RWPE2 (cell line): ENCODE measurements at regions not wholly inside any gene's neighbourhood (a gene's known extent, or its start where the extent isn't known, plus 50 kb on each side); places are given as distances from the start of the nearest gene placed in this dataset.

Source experiments
- ATAC-seq: fragments of 200-7000 bp; cut with Tn5 transposase; 3 replicates; pipeline ENCODE4 v1.9.1; 2021; ENCODE audit warnings: low read depth
- DNase-seq: peaks from one replicate; pipeline ENCODE4 v3.0.0-alpha.2; 2020; ENCODE audit warnings: low spot score
- H3K27ac ChIP-seq: fragments of 450-650 bp; 2 replicates; pipeline ENCODE4 v1.5.1; 2017; ENCODE audit warnings: mild to moderate bottlenecking; ENCODE audit not compliant: poor library complexity, severe bottlenecking
- H3K27me3 ChIP-seq: fragments of 250-450 bp; sonication (Bioruptor Pico); 2 replicates; pipeline ENCODE4 v1.5.1; 2021; ENCODE audit warnings: mild to moderate bottlenecking, moderate library complexity; ENCODE audit not compliant: insufficient read depth, poor library complexity, severe bottlenecking
- H3K36me3 ChIP-seq: fragments of 250-450 bp; sonication (Bioruptor Pico); 2 replicates; pipeline ENCODE4 v1.5.1; 2020; ENCODE audit warnings: low read depth, mild to moderate bottlenecking, moderate library complexity
- H3K4me1 ChIP-seq: fragments of 250-450 bp; sonication (Bioruptor Pico); 2 replicates; pipeline ENCODE4 v1.5.1; 2021; ENCODE audit warnings: mild to moderate bottlenecking, moderate library complexity; ENCODE audit not compliant: insufficient read depth, poor library complexity, severe bottlenecking
- H3K4me3 ChIP-seq: fragments of 250-450 bp; sonication (Bioruptor Pico); 2 replicates; pipeline ENCODE4 v1.5.1; 2021; ENCODE audit warnings: mild to moderate bottlenecking, moderate library complexity; ENCODE audit not compliant: severe bottlenecking
- H3K9me3 ChIP-seq: fragments of 250-450 bp; sonication (Bioruptor Pico); 2 replicates; pipeline ENCODE4 v1.5.1; 2021; ENCODE audit warnings: mild to moderate bottlenecking, moderate library complexity; ENCODE audit not compliant: severe bottlenecking
- TF ChIP-seq, protein P1 (sequence below): fragments of 450-650 bp; IDR thresholded peaks from one replicate; pipeline ENCODE4 v1.5.1; 2017; ENCODE audit warnings: mild to moderate bottlenecking, moderate library complexity; ENCODE audit not compliant: poor library complexity, severe bottlenecking

DNA sequence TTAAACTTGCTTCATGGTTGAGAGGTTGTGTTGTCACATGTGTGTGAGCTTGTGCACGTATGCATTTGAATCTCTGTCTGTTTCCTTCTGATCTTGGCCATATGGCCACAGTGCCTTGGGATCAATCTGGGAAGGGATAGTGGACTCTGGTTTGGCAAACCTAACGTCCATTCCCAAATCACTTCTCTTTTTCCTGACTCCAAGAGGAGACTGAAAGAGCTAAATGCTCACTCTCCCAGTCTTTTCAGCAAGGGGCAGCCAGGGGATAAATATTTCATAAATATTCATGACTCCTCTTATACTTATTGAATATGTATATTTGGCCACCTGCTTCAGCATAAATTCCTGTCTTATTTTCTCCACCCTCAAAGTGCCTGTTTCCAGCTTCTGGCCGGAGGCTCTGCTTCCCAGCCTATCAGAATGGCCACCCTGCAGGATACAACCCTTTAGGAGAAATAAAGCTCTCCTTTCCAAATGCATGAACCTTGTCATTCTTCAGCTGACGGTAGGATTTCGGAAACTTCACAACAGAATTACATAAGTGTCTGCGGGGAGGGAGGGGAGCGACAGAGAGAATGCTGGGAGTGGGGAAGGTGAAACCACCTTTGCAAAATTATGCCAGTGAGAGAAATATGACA is 112.2 kb upstream of the COPS8 start:
- no peaks in the 10 kb centered on the region for H3K27me3 ChIP-seq
- H3K36me3 ChIP-seq: no peaks in the 10 kb centered on the region
- H3K9me3 ChIP-seq: no peaks in the 10 kb centered on the region
- ATAC-seq (no peak), DNase-seq (no peak)
- peak overlapping the region; percentile 37 for H3K27ac ChIP-seq
- H3K4me1 ChIP-seq: peaks cover 11% of the 10 kb centered on the region
- H3K4me3 ChIP-seq: no peak overlapping the region
- TF ChIP-seq, protein P1, sequence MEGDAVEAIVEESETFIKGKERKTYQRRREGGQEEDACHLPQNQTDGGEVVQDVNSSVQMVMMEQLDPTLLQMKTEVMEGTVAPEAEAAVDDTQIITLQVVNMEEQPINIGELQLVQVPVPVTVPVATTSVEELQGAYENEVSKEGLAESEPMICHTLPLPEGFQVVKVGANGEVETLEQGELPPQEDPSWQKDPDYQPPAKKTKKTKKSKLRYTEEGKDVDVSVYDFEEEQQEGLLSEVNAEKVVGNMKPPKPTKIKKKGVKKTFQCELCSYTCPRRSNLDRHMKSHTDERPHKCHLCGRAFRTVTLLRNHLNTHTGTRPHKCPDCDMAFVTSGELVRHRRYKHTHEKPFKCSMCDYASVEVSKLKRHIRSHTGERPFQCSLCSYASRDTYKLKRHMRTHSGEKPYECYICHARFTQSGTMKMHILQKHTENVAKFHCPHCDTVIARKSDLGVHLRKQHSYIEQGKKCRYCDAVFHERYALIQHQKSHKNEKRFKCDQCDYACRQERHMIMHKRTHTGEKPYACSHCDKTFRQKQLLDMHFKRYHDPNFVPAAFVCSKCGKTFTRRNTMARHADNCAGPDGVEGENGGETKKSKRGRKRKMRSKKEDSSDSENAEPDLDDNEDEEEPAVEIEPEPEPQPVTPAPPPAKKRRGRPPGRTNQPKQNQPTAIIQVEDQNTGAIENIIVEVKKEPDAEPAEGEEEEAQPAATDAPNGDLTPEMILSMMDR: no peak

DNA sequence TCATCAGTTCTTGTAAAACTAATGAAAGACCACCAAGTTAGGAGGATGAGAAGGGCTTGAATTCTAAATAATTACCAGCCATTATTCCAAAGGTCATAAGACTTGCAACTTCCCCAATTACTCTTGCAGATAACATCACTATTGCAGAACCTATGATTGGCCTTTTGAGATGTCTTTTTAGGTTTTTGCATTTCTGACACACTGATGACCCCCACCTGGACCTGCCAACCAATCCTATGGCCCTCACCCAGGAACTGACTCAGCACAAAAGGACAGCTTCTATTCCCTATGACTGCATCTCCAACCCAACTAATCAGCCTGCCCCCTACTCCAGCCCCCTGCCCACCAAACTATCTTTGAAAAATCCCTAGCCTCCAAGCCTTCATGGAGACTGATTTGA is 111.5 kb upstream of the COPS8 start:
- Histone ChIP-seq H3K36me3 (no peaks in the 10 kb centered on the region), H3K27me3 (no peaks in the 10 kb centered on the region), H3K9me3 (no peaks in the 10 kb centered on the region), H3K4me1 (peaks cover 11% of the 10 kb centered on the region), H3K27ac (no peak overlapping the region), H3K4me3 (no peak overlapping the region)
- no peak for DNase-seq
- ATAC-seq: no peak
- TF ChIP-seq, protein P1: no peak

DNA sequence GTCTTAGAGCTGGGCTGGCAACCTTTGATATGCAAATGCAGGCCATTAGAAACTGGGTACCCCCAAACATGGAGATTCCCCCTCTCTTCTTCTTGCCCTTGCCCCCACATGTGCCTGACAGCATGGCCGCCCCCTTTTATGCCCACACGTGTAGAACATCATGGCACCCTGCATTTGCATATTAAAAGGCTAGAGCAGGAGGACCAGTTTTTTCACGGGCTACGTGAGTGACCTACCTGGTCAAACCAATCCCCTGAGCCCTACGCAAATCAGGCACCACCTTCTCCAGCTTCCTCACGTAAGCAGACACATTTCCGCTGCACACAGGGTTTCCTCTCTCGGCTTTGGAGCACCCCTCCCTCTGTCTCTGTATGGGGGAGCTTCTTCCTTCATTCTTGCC is 110.9 kb upstream of the COPS8 start:
- ATAC-seq (no peak), DNase-seq (no peak)
- H3K27me3 ChIP-seq: no peaks in the 10 kb centered on the region
- no peak overlapping the region for H3K4me3 ChIP-seq
- H3K27ac ChIP-seq: no peak overlapping the region
- no peaks in the 10 kb centered on the region for H3K9me3 ChIP-seq
- peaks cover 11% of the 10 kb centered on the region for H3K4me1 ChIP-seq
- TF ChIP-seq, protein P1: no peak
- H3K36me3 ChIP-seq: no peaks in the 10 kb centered on the region

DNA sequence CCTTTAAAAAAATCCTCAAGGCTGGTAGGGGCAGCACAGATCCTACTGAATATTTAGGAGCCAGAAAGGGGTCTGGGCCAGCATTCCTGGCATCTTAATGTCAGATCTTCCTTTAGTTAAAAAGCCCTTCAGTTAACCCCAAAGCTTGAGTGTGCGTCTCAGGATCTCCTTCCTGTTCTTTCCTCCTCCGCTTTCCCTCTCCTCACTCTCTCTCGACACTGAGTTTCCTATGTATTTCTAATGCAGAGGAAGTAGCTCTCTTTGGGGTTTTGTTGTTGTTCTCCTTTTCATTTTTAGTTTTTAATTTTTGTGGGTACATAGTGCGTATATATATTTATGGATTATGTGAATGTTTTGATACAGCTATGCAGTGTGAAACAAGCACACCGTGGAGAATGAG is 109.9 kb upstream of the COPS8 start:
- no peak for DNase-seq
- no peaks in the 10 kb centered on the region for H3K36me3 ChIP-seq
- no peak for ATAC-seq
- peaks cover 11% of the 10 kb centered on the region for H3K4me1 ChIP-seq
- H3K9me3 ChIP-seq: no peaks in the 10 kb centered on the region
- TF ChIP-seq, protein P1: no peak
- no peaks in the 10 kb centered on the region for H3K27me3 ChIP-seq
- H3K4me3 ChIP-seq: no peak overlapping the region
- no peak overlapping the region for H3K27ac ChIP-seq

DNA sequence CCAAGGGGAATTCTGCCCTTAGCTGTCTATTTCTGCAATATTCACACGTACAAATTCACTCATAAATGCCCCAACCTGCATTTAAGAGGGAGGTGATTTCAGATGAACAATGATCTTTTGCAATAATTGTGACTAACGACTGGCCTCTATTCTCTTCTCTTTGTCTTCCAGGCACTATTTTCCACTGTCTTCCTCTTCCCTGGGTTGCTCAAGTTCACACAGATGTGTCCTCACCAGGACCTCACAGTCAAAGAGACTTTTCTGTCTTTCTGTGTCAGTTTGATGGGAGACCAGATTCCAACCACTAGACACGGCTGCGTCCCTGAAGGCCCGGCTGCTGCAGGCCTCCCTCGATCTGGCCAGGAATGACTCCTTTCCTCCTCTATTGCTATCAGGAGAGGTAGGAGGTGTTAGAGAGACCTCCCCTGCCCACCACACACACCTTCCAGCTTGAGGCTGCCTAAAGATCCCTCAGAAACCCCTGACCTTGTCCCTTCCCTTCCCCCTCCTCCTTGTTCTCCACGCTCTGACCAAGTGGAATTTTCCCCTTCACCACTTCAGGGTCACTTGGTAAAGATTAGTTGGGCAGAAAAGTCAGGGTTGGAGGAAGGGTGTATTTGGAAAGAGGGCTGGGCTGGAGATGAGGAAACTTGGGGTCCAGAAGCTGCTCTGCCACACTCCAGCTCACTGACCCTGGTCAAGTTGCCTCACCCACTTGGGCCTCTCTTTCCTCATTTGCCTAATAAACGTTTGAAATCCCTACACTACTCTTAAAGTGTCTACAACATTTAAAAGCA is 109.2 kb upstream of the COPS8 start:
- Histone ChIP-seq H3K27ac (no peak overlapping the region), H3K9me3 (no peaks in the 10 kb centered on the region), H3K4me1 (peaks cover 11% of the 10 kb centered on the region), H3K27me3 (no peaks in the 10 kb centered on the region), H3K36me3 (no peaks in the 10 kb centered on the region), H3K4me3 (no peak overlapping the region)
- no peak for ATAC-seq
- DNase-seq: no peak
- TF ChIP-seq, protein P1: no peak
